ENCODE measurements at regions not wholly inside any gene's neighbourhood (a gene's known extent, or its start where the extent isn't known, plus 50 kb on each side); places are given as distances from the start of the nearest gene placed in this dataset.

DNA sequence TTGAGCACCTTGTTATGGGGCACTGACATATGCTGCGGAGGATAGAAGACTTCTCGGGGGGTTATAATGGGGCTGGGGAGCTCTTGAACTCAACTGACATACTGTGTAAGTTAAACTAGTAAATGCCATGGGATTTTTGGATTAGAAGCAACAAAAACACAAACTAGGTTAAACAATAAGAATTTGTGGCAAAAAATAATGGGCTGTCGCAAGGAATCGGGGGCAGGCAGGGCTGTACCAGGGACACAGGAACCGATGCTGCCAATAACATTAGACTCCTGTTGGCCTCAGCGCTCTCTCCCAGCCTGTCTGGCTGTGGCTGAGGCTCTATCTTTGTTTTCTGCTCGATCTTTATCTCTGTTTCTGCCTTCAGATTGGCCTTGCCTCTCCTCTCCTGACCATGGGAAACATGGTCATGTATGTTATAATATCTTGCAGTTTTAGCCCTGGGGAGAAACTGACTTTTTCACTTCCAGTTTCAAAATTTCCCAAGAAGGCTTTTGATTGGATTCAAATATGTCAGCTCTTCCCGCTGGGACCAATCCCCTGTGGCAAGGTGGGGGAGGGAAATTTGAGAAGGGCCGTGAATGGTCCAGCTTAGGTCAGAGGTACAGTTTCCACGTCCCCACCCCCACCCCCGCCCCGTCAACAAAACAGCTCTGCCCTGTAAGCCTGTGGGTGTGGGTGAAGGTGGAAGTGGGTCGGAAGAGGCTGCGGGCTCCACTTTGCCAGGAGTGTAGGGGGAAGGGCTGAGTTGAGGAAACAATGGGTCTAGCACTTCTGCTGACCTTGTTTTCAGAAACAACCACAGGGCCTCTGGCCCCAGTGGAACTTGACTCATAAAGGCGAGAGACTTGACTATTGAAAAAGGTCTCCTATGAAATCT is 161.1 kb upstream of the TBL1XR1 start:
- intact Hi-C loops (cut with micrococcal nuclease; ENCODE audit: unreplicated experiment) = loop anchor here (1.0 to 10.0 kb wide), 4 partner anchors 63 to 814 kb away; no protein-coding TSS in a partner anchor

GRCh38 chr3:177358977-177359592 is 161.8 kb upstream of the TBL1XR1 start:
- H2AFZ ChIP-seq = peak overlapping the region; percentile 65
- H4K20me1 ChIP-seq (ENCODE audit: insufficient read depth) = no peaks in the 10 kb centered on the region
- ChIA-PET POLR2A (ENCODE audit: unreplicated experiment) (interaction anchor here (0.5 to 2.2 kb wide), 7 partner anchors 65 to 333 kb away, joined by 3 to 17 read pairs (median 4); no protein-coding TSS in a partner anchor), CTCF (no interaction called here)
- peaks cover 70% of the 10 kb centered on the region for H3K4me1 ChIP-seq (replicated peaks; ENCODE audit: insufficient read depth)
- H3K4me3 ChIP-seq = peak overlapping the region; percentile 49
- H3K36me3 ChIP-seq (ENCODE audit: low read depth) = no peaks in the 10 kb centered on the region
- peak; percentile 65 to 86 for DNase-seq
- intact Hi-C loops (cut with micrococcal nuclease; ENCODE audit: unreplicated experiment) = loop anchor here (1.0 to 10.0 kb wide), 5 partner anchors 64 to 813 kb away; no protein-coding TSS in a partner anchor
- H3K27ac ChIP-seq = peak overlapping the region; percentile 96
- TF ChIP-seq EZH2 (IDR thresholded peaks at IDR 0.05; ENCODE audit: low read depth) = no peak
- TF ChIP-seq, protein P1, sequence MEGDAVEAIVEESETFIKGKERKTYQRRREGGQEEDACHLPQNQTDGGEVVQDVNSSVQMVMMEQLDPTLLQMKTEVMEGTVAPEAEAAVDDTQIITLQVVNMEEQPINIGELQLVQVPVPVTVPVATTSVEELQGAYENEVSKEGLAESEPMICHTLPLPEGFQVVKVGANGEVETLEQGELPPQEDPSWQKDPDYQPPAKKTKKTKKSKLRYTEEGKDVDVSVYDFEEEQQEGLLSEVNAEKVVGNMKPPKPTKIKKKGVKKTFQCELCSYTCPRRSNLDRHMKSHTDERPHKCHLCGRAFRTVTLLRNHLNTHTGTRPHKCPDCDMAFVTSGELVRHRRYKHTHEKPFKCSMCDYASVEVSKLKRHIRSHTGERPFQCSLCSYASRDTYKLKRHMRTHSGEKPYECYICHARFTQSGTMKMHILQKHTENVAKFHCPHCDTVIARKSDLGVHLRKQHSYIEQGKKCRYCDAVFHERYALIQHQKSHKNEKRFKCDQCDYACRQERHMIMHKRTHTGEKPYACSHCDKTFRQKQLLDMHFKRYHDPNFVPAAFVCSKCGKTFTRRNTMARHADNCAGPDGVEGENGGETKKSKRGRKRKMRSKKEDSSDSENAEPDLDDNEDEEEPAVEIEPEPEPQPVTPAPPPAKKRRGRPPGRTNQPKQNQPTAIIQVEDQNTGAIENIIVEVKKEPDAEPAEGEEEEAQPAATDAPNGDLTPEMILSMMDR (conservative IDR thresholded peaks at IDR 0.05) = no peak
- H3K9me3 ChIP-seq (ENCODE audit: insufficient read depth, low read depth) = no peaks in the 10 kb centered on the region
- H3K4me2 ChIP-seq = peak overlapping the region; percentile 80
- no peaks in the 10 kb centered on the region for H3K9me2 ChIP-seq (ENCODE audit: insufficient read depth)
- H3K27me3 ChIP-seq (ENCODE audit: insufficient read depth, low read depth) = no peaks in the 10 kb centered on the region
- peaks cover 53% of the 10 kb centered on the region for H3F3A ChIP-seq (ENCODE audit: insufficient read depth, low read depth)
- H3K79me2 ChIP-seq (ENCODE audit: low read depth) = no peaks in the 10 kb centered on the region
- TSS peak; percentile 72 for BruUV-seq (replicated peaks)

More for the DNA sequence above, 161.1 kb upstream of the TBL1XR1 start:
- Histone ChIP-seq H3K9me2 (ENCODE audit: insufficient read depth) (no peaks in the 10 kb centered on the region), H3K4me3 (peak overlapping the region; percentile 49), H3K9me3 (ENCODE audit: insufficient read depth, low read depth) (no peaks in the 10 kb centered on the region), H4K20me1 (ENCODE audit: insufficient read depth) (no peaks in the 10 kb centered on the region), H3F3A (ENCODE audit: insufficient read depth, low read depth) (peaks cover 53% of the 10 kb centered on the region), H3K36me3 (ENCODE audit: low read depth) (no peaks in the 10 kb centered on the region), H2AFZ (peak overlapping the region; percentile 65), H3K79me2 (ENCODE audit: low read depth) (no peaks in the 10 kb centered on the region), H3K4me2 (peak overlapping the region; percentile 80), H3K27ac (peak overlapping the region; percentile 96), H3K27me3 (ENCODE audit: insufficient read depth, low read depth) (no peaks in the 10 kb centered on the region), H3K4me1 (replicated peaks; ENCODE audit: insufficient read depth) (peaks cover 70% of the 10 kb centered on the region)
- no TSS peak for BruUV-seq (replicated peaks)
- peak; percentile 82 to 95 for DNase-seq
- no peak for TF ChIP-seq EZH2 (IDR thresholded peaks at IDR 0.05; ENCODE audit: low read depth)
- TF ChIP-seq, protein P1 (conservative IDR thresholded peaks at IDR 0.05) = no peak
- POLR2A ChIA-PET (ENCODE audit: unreplicated experiment) = interaction anchor here (0.5 to 2.2 kb wide), 9 partner anchors 45 to 793 kb away, joined by 3 to 17 read pairs (median 4); partner anchors contain the start of gene TBL1XR1
- CTCF ChIA-PET = interaction anchor here (0.6 to 1.3 kb wide), 3 partner anchors 12 to 159 kb away, joined by 3 to 5 read pairs (median 4); no protein-coding TSS in a partner anchor

Data from PC-9 (cell line).